Activated CD4-positive, alpha-beta T cell treated with anti-CD3 and anti-CD28 coated beads for 36 hours (primary cell): ENCODE measurements at regions not wholly inside any gene's neighbourhood (a gene's known extent, or its start where the extent isn't known, plus 50 kb on each side); places are given as distances from the start of the nearest gene placed in this dataset.
"Not testable (repeated sequence)": the region's sequence is repeated elsewhere in the genome, so short reads cannot be mapped to it uniquely, and the experiment has no call there.

ENCODE experiments used
- ATAC-seq: fragments of 200-7000 bp; cut with Tn5 transposase; one replicate; pipeline ENCODE4 v1.10.0; 2021; ENCODE audit warnings: mild to moderate bottlenecking, moderate library complexity
- CTCF ChIA-PET: fragments of 350-600 bp; sonication (Branson Sonifier 250); formaldehyde crosslinking; loops from one replicate; lab custom pipeline; 2021; ENCODE audit warnings: antibody characterized with exemption; lab: Charles Lee
- POLR2A ChIA-PET: fragments of 350-600 bp; sonication (Branson Sonifier 250); formaldehyde crosslinking; loops from one replicate; lab custom pipeline; 2021; ENCODE audit warnings: antibody characterized with exemption, inconsistent platforms; lab: Charles Lee
- DNase-seq: peaks from one replicate; pipeline ENCODE4 v3.0.0-alpha.2; 2020
- H3K27ac Mint-ChIP-seq: one replicate; pipeline ENCODE4 v1.8.0; 2021; ENCODE audit warnings: mixed read lengths
- H3K27me3 Mint-ChIP-seq: one replicate; pipeline ENCODE4 v1.8.0; 2021; ENCODE audit warnings: mixed read lengths
- H3K36me3 Mint-ChIP-seq: one replicate; pipeline ENCODE4 v1.8.0; 2021; ENCODE audit warnings: low read depth, mixed read lengths
- H3K4me1 Mint-ChIP-seq: one replicate; pipeline ENCODE4 v1.8.0; 2021; ENCODE audit warnings: mixed read lengths
- H3K4me3 Mint-ChIP-seq: one replicate; pipeline ENCODE4 v1.8.0; 2021; ENCODE audit warnings: mild to moderate bottlenecking, moderate library complexity, mixed read lengths
- H3K9me3 Mint-ChIP-seq: one replicate; pipeline ENCODE4 v1.8.0; 2021; ENCODE audit warnings: low read depth, mixed read lengths
- intact Hi-C, 2 experiments: fragments of 100-400 bp; cut with DNase I in 1 of 2; cut with micrococcal nuclease in 1 of 2; formaldehyde crosslinking; loops; one replicate each; pipeline versions ENCODE4 v1.14.2 to v1.15.1; 2022 to 2024; cut with DNase I, micrococcal nuclease

DNA sequence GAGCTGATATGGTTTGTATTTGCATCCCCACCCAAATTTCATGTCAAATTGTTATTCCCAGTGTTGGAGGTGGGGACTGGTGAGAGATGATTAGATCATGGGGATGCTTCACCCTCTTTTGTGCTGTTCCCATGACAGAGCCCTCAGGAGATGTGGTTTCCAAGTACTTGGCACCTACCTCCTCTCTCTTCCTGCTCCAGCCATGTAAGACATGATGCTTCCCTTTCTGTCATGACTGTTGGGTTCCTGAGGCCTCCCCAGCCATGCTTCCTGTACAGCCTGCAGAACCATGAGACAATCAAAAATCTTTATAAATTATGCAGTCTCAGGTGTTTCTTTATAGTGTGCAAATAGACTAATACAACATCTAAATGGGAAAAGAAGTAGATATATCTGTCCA is 754.5 kb downstream of the TMEM121 start:
- peaks cover 2% of the 10 kb centered on the region for H3K27me3 Mint-ChIP-seq
- no peaks in the 10 kb centered on the region for H3K9me3 Mint-ChIP-seq
- CTCF ChIA-PET, result interaction anchor here (1.1 to 3.2 kb wide), 7 partner anchors 9 to 71 kb away, joined by 3 to 12 read pairs (median 7); no protein-coding TSS in a partner anchor
- peaks cover 29% of the 10 kb centered on the region for H3K4me1 Mint-ChIP-seq
- no peak overlapping the region for H3K27ac Mint-ChIP-seq
- POLR2A ChIA-PET, result no interaction called here
- DNase-seq, result no peak
- no peak overlapping the region for H3K4me3 Mint-ChIP-seq
- intact Hi-C loops, result loop anchor here in 1 of 2 experiments (5.0 kb wide), 1 partner anchor 399 kb away; no protein-coding TSS in a partner anchor
- ATAC-seq, result no peak
- no peaks in the 10 kb centered on the region for H3K36me3 Mint-ChIP-seq

DNA sequence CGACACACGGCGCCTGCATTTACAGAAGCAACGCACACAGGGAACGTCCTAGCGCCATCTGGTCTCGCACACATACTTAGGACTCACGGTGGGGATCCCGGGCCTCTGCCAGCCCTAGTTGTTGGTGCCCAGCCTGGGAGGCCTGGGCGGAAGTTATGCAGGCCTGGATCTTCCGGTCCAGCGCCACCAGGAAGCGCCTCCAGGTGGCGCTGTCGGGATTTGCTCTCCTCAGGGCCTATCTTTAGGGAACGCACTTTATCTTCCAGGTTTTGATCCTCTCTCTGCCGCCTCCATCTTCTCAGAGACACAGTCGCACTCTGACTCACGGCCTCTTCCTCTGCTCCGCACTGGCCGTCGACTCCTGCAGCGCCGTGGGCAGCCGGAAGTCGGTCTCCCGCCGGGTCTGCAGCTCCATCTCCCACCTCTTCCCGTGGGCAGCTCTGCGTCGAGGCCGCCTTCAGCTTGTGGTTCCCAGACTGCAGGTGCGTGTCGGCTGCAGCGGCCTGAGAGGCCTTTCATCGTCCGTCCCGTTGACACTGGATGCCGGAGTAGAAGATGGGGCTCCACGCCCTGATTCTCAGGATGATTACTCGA is 760.4 kb downstream of the TMEM121 start:
- no peak overlapping the region for H3K4me3 Mint-ChIP-seq
- no peak overlapping the region for H3K27ac Mint-ChIP-seq
- H3K36me3 Mint-ChIP-seq, result no peaks in the 10 kb centered on the region
- H3K9me3 Mint-ChIP-seq, result no peaks in the 10 kb centered on the region
- DNase-seq (peak; percentile 56), ATAC-seq (peak; percentile 44)
- POLR2A ChIA-PET, result no interaction called here
- intact Hi-C loops, result loop anchor here in 1 of 2 experiments (1.0 kb wide), 1 partner anchor 23 kb away; no protein-coding TSS in a partner anchor
- no peaks in the 10 kb centered on the region for H3K4me1 Mint-ChIP-seq
- peaks cover 3% of the 10 kb centered on the region for H3K27me3 Mint-ChIP-seq
- CTCF ChIA-PET, result interaction anchor here (0.9 to 6.0 kb wide), 5 partner anchors 10 to 174 kb away, joined by 3 to 33 read pairs (median 5); no protein-coding TSS in a partner anchor

DNA sequence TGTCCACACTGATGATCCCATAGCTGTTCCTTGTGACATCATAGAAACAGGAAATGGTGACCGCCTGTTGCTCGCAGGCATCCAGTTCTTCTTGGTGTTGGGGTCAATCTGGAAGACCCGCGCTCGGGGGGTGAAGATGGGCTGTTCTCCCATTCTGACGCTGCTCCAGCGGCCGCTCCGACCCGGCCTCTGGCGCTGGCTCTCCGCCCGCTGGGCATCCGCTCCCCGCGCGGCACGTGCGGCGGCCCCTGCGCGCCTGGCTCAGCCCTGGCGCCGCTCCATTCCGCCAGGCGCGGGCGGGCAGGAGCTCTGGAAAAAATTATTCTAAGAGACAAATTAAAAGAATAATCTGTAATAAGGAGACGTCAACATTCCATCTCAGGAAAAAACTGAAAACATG is 761.1 kb downstream of the TMEM121 start:
- H3K36me3 Mint-ChIP-seq, result no peaks in the 10 kb centered on the region
- no peak overlapping the region for H3K27ac Mint-ChIP-seq
- no peak overlapping the region for H3K4me3 Mint-ChIP-seq
- ChIA-PET POLR2A (no interaction called here), CTCF (interaction anchor here (0.6 to 6.0 kb wide), 7 partner anchors 9 to 173 kb away, joined by 3 to 33 read pairs (median 5); no protein-coding TSS in a partner anchor)
- H3K9me3 Mint-ChIP-seq, result no peaks in the 10 kb centered on the region
- ATAC-seq, result no peak
- intact Hi-C loops, result no loop called here
- H3K4me1 Mint-ChIP-seq, result no peaks in the 10 kb centered on the region
- H3K27me3 Mint-ChIP-seq, result peaks cover 3% of the 10 kb centered on the region
- DNase-seq, result no peak

DNA sequence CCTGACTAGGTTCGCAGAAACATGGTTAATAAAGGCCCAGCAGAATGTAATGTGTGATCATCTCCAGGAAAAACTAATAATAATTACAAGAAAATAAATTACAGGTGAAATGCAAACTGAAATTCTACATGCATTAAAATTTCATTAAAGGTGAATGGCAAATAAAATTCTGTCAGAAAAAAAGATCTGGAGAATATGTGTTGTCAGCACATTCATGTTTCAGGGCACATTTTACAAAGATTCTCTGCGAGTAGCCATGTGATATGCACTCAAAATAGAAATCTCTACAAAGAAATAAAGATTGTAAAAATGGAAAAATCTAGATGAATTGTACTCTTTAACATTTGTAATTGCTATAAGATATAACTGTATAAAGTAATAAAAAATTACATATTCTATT is 765.2 kb downstream of the TMEM121 start:
- Mint-ChIP-seq H3K27ac (no peak overlapping the region), H3K27me3 (peaks cover 5% of the 10 kb centered on the region), H3K4me3 (no peak overlapping the region), H3K36me3 (no peaks in the 10 kb centered on the region), H3K4me1 (no peaks in the 10 kb centered on the region), H3K9me3 (no peaks in the 10 kb centered on the region)
- intact Hi-C loops, result no loop called here
- DNase-seq, result no peak
- ATAC-seq, result no peak
- ChIA-PET CTCF (interaction anchor here (0.8 to 6.0 kb wide), 3 partner anchors 14 to 134 kb away, joined by 3 to 33 read pairs (median 29); no protein-coding TSS in a partner anchor), POLR2A (no interaction called here)

DNA sequence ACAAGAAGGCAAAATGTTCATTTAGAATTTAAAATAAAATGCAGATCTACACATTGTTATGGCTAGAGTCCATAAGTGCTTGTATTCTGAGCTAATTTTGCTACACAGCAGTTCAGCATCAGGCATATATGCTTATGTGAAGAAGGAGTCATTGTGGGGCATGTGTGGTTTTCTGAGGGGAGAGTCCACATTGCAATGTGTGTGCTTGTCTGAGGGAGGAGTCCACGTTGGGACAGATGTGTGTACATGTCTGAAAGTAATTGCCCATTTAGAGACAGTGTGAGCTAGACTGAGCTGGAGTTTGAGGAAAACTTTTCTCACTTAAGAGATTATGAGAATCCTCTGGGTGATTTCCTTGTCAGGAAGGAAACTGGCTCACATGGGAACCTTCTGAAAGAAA is 767.9 kb downstream of the TMEM121 start:
- H3K4me1 Mint-ChIP-seq, result no peaks in the 10 kb centered on the region
- H3K36me3 Mint-ChIP-seq, result no peaks in the 10 kb centered on the region
- ChIA-PET POLR2A (no interaction called here), CTCF (interaction anchor here (0.7 to 2.0 kb wide), 15 partner anchors 9 to 127 kb away, joined by 3 to 11 read pairs (median 4); no protein-coding TSS in a partner anchor)
- H3K4me3 Mint-ChIP-seq, result no peak overlapping the region
- H3K27ac Mint-ChIP-seq, result no peak overlapping the region
- DNase-seq (no peak), ATAC-seq (peak; percentile 58)
- no peaks in the 10 kb centered on the region for H3K9me3 Mint-ChIP-seq
- intact Hi-C loops, result no loop called here
- peaks cover 11% of the 10 kb centered on the region for H3K27me3 Mint-ChIP-seq

DNA sequence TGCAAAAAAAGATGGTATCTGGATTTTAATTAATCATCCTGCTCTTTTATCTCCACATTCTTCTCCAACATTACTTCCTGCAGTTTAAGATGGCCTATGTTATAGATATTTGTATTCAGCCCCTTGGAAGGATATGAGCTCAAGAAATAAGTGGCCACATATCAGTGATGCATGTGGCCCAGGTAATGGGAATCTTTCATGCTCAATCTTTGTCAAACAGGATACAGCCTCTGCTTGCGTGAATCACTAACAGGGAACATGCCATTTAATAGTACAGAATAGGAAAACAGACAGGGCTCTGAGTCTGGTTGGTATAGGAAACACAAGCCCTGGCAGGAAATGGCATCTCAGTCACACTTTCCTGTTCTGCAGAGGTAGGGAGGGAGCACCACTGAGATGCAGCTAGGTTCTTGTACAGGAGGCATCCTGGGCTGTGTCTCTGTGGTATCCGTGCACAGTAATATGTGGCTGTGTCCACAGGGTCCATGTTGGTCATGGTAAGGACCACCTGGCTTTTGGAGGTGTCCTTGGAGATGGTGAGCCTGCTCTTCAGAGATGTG is 774.6 kb downstream of the TMEM121 start:
- H3K4me1 Mint-ChIP-seq, result peaks cover 13% of the 10 kb centered on the region
- H3K9me3 Mint-ChIP-seq, H3K36me3 Mint-ChIP-seq, H3K27me3 Mint-ChIP-seq, intact Hi-C loops, H3K4me3 Mint-ChIP-seq, H3K27ac Mint-ChIP-seq, POLR2A ChIA-PET, DNase-seq: not testable (repeated sequence)
- peak; percentile 58 for ATAC-seq
- CTCF ChIA-PET, result interaction anchor here (1.0 to 1.4 kb wide), 3 partner anchors 18 to 63 kb away, joined by 3 to 4 read pairs (median 4); no protein-coding TSS in a partner anchor

DNA sequence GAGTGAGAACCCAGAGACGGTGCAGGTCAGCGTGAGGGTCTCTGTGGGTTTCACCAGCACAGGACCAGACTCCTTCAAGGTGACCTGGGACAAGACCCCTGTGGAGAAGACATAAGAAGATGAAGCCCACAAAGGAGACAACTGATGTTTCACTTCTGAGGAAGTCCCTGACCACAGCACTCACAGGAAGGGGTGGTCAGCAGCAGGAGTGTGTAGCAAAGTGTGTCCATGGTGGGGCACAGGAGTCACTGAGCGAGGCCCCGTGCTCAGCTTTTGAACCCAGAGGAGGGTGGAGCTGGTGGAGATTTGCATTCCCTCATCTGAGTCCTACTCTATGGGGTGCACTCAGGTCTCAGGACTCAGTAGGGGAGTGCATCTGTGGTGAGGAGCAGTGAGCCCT is 775.2 kb downstream of the TMEM121 start:
- CTCF ChIA-PET, result interaction anchor here (1.1 to 1.6 kb wide), 4 partner anchors 18 to 119 kb away, joined by 3 to 6 read pairs (median 4); no protein-coding TSS in a partner anchor
- intact Hi-C loops, ATAC-seq, H3K9me3 Mint-ChIP-seq, H3K36me3 Mint-ChIP-seq, POLR2A ChIA-PET, DNase-seq, H3K4me3 Mint-ChIP-seq, H3K27me3 Mint-ChIP-seq, H3K27ac Mint-ChIP-seq: not testable (repeated sequence)
- H3K4me1 Mint-ChIP-seq, result peaks cover 13% of the 10 kb centered on the region

DNA sequence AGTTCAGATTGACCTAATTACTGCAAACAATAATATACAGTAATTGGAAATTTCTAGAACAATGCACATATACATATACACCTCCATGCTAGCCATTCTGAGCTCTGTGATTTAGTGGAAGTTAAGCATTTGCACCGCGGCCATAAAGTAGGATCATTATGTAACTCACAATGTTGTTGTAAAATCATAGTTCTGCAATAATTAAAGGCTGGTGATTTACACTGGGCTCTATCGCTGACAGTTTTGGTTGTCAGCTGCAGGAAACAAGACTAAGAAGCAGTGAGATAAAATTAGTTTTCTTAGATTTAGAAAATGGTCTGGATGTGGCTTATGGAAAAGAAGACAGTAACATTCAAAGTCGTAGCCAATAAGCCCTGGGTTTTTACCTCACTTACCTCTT is 776.3 kb downstream of the TMEM121 start:
- ATAC-seq, result no peak
- Mint-ChIP-seq H3K36me3 (no peaks in the 10 kb centered on the region), H3K9me3 (no peaks in the 10 kb centered on the region), H3K4me1 (peaks cover 13% of the 10 kb centered on the region), H3K4me3 (no peak overlapping the region), H3K27me3 (no peaks in the 10 kb centered on the region), H3K27ac (no peak overlapping the region)
- no peak for DNase-seq
- ChIA-PET POLR2A (no interaction called here), CTCF (interaction anchor here (0.7 to 2.3 kb wide), 8 partner anchors 10 to 118 kb away, joined by 3 to 13 read pairs (median 4); no protein-coding TSS in a partner anchor)
- intact Hi-C loops, result no loop called here

DNA sequence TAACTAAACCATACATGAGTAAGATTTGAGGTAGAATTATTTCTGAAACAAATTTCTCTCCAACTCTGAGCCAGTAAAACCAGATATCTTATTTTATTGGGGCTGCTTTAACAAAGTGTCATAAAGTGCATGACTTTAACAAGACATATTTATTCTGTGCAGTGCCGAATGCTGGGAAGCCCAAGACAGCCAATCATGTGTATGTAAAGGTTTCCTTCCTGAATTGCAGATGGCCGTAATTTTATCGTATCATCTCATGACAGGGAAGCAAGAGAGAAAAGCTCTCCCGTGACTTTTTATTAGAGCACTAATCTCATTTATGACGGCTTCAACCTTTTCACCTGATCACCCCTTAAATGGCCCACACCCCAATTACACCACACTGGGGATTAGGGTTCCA is 777.9 kb downstream of the TMEM121 start:
- DNase-seq (no peak), ATAC-seq (no peak)
- intact Hi-C loops, result no loop called here
- H3K27me3 Mint-ChIP-seq, result no peaks in the 10 kb centered on the region
- peaks cover 13% of the 10 kb centered on the region for H3K4me1 Mint-ChIP-seq
- H3K9me3 Mint-ChIP-seq, result no peaks in the 10 kb centered on the region
- POLR2A ChIA-PET, result no interaction called here
- H3K36me3 Mint-ChIP-seq, result no peaks in the 10 kb centered on the region
- H3K4me3 Mint-ChIP-seq, result no peak overlapping the region
- no peak overlapping the region for H3K27ac Mint-ChIP-seq
- CTCF ChIA-PET, result interaction anchor here (1.0 to 2.3 kb wide), 6 partner anchors 10 to 113 kb away, joined by 3 to 13 read pairs (median 6); no protein-coding TSS in a partner anchor

DNA sequence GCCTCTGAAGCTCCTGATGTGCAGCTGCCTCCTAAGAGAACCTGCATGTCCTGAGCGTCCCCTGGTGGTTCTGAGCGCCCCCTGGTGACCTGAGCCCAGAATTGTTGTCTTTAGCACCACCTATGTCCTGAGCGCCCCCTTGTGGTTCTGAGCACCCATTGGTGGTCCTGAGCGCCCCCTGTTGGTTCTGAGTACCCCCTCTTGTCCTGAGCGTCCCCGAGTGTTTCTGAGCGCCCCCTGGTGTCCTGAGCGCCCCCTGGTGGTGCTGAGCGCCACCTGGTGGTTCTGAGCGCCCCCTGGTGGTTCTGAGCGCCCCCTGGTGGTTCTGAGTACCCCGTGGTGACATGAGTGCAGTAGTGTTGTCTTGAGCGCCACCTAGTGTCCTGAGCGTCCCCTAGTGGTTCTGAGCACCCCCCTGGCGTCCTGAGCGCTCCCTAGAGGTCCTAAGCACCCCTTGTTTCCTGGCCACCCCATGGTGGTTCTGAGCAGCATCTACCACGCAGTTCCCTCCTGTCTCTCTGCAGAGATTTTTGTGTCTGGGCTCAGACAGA is 782.5 kb downstream of the TMEM121 start:
- intact Hi-C loops, result loop anchor here (1.0 to 5.0 kb wide), 5 partner anchors 9 to 108 kb away; no protein-coding TSS in a partner anchor
- CTCF ChIA-PET, result interaction anchor here (0.6 to 3.5 kb wide), 43 partner anchors 9 to 240 kb away, joined by 3 to 50 read pairs (median 4); no protein-coding TSS in a partner anchor
- no peaks in the 10 kb centered on the region for H3K27me3 Mint-ChIP-seq

DNA sequence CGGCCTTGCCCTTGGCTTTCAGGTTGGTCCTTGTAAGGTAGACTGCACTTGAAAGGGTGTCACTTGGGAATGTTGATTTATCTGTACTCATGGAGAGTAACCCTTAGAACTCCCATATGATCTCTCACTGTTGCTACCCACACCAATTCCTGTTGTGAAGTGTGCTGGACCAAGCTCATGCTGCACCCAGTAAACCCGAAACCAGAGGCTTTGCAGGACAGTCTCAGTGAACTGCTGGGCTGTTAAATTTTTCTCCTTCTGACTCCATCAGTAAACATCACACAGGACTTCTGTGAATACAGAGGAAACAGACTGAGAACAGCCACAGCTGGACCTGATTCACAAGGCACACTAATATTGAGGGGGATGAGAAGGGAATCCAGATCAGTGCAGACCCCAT is 783.0 kb downstream of the TMEM121 start:
- H3K9me3 Mint-ChIP-seq, result no peaks in the 10 kb centered on the region
- ChIA-PET CTCF (interaction anchor here (0.8 to 4.3 kb wide), 8 partner anchors 10 to 109 kb away, joined by 3 to 50 read pairs (median 15); no protein-coding TSS in a partner anchor), POLR2A (no interaction called here)
- no peaks in the 10 kb centered on the region for H3K4me1 Mint-ChIP-seq
- no peak for DNase-seq
- H3K27me3 Mint-ChIP-seq, result no peaks in the 10 kb centered on the region
- H3K27ac Mint-ChIP-seq, result no peak overlapping the region
- no peaks in the 10 kb centered on the region for H3K36me3 Mint-ChIP-seq
- H3K4me3 Mint-ChIP-seq, result no peak overlapping the region
- ATAC-seq, result no peak
- intact Hi-C loops, result loop anchor here (1.0 to 5.0 kb wide), 5 partner anchors 9 to 108 kb away; no protein-coding TSS in a partner anchor

More for the DNA sequence above, 782.5 kb downstream of the TMEM121 start:
- POLR2A ChIA-PET, result no interaction called here
- peak; percentile 99 for ATAC-seq
- no peak overlapping the region for H3K27ac Mint-ChIP-seq
- H3K4me3 Mint-ChIP-seq, result no peak overlapping the region
- no peaks in the 10 kb centered on the region for H3K36me3 Mint-ChIP-seq
- no peaks in the 10 kb centered on the region for H3K9me3 Mint-ChIP-seq
- H3K4me1 Mint-ChIP-seq, result no peaks in the 10 kb centered on the region
- peak; percentile 98 for DNase-seq
